Esophagus (tissue), 2 donors: ENCODE measurements at regions not wholly inside any gene's neighbourhood (a gene's known extent, or its start where the extent isn't known, plus 50 kb on each side); places are given as distances from the start of the nearest gene placed in this dataset.

Experiments used
- H3K27ac ChIP-seq, 2 donors: one replicate each; pipeline ENCODE4 v1.5.1; 2013; ENCODE audit warnings: low read depth in 2 of 2, mild to moderate bottlenecking in 2 of 2, inconsistent platforms in 1 of 2, low read length in 1 of 2, moderate library complexity in 1 of 2
- H3K27me3 ChIP-seq, 2 donors: one replicate each; pipeline ENCODE4 v1.6.1; 2013; ENCODE audit warnings: low read length in 2 of 2, control low read depth in 1 of 2, mild to moderate bottlenecking in 1 of 2; ENCODE audit not compliant: insufficient read depth in 2 of 2, control insufficient read depth in 1 of 2
- H3K36me3 ChIP-seq, 2 donors: one replicate each; pipeline ENCODE4 v1.6.1; 2013; ENCODE audit warnings: low read length in 1 of 2; ENCODE audit not compliant: control insufficient read depth in 2 of 2, insufficient read depth in 2 of 2
- H3K4me1 ChIP-seq, 2 donors: one replicate each; pipeline ENCODE4 v1.6.1; 2013; ENCODE audit warnings: low read length in 1 of 2; ENCODE audit not compliant: control insufficient read depth in 2 of 2, insufficient read depth in 2 of 2
- H3K4me3 ChIP-seq, 2 donors: one replicate each; pipeline ENCODE4 v1.5.1; 2013; ENCODE audit warnings: low read length in 2 of 2, mild to moderate bottlenecking in 2 of 2, low read depth in 1 of 2, moderate library complexity in 1 of 2
- H3K9me3 ChIP-seq, 2 donors: one replicate each; pipeline ENCODE4 v1.6.1; 2013; ENCODE audit warnings: mild to moderate bottlenecking in 2 of 2, low read depth in 1 of 2, low read length in 1 of 2, moderate library complexity in 1 of 2; ENCODE audit not compliant: control insufficient read depth in 2 of 2, insufficient read depth in 1 of 2
- WGBS, 2 donors: extraction: QIAGEN DNeasy Blood & Tissue Kit; methylation state at CpG; one replicate each; pipeline ENCODE4 v1.1.7; 2013; 5-methylcytosine and 5-hydroxymethylcytosine counted together
- donor health status: healthy with polysubstance abuse.
- donor health status: Bipolar disorder and iron deficiency.

- Histone ChIP-seq H3K4me3 (no peak overlapping the region), H3K27ac (no peak overlapping the region)
- WGBS, 2 donors: 46 to 47% methylated on average over 4 of the region's 4 CpGs
These were observed 63.5 kb upstream of the SPATA13 start for GRCh38 chr13:24097064-24097463.

GRCh38 chr13:24097667-24098066 is 62.9 kb upstream of the SPATA13 start:
- H3K27me3 ChIP-seq: no peaks in the 10 kb centered on the region
- no peak overlapping the region for H3K27ac ChIP-seq
- H3K4me1 ChIP-seq: no peaks in the 10 kb centered on the region
- H3K9me3 ChIP-seq: no peaks in the 10 kb centered on the region
- WGBS, 2 donors: 75 to 79% methylated on average over 6 of the region's 6 CpGs
- H3K4me3 ChIP-seq: no peak overlapping the region
- H3K36me3 ChIP-seq: no peaks in the 10 kb centered on the region

More at GRCh38 chr13:24097064-24097463, 63.5 kb upstream of the SPATA13 start:
- no peaks in the 10 kb centered on the region for H3K27me3 ChIP-seq
- no peaks in the 10 kb centered on the region for H3K4me1 ChIP-seq
- no peaks in the 10 kb centered on the region for H3K9me3 ChIP-seq
- H3K36me3 ChIP-seq: no peaks in the 10 kb centered on the region

GRCh38 chr13:24099490-24099889 is 61.0 kb upstream of the SPATA13 start:
- H3K27me3 ChIP-seq: no peaks in the 10 kb centered on the region
- H3K27ac ChIP-seq: no peak overlapping the region
- H3K9me3 ChIP-seq: no peaks in the 10 kb centered on the region
- H3K4me1 ChIP-seq: no peaks in the 10 kb centered on the region
- H3K36me3 ChIP-seq: no peaks in the 10 kb centered on the region
- H3K4me3 ChIP-seq: no peak overlapping the region
- WGBS, 2 donors: 84 to 88% methylated on average over 5 of the region's 5 CpGs

- WGBS, 2 donors: 83 to 85% methylated on average over 3 of the region's 3 CpGs
- no peaks in the 10 kb centered on the region for H3K4me1 ChIP-seq
- no peak overlapping the region for H3K4me3 ChIP-seq
- no peak overlapping the region for H3K27ac ChIP-seq
- H3K27me3 ChIP-seq: no peaks in the 10 kb centered on the region
- no peaks in the 10 kb centered on the region for H3K36me3 ChIP-seq
- no peaks in the 10 kb centered on the region for H3K9me3 ChIP-seq
These were observed 60.3 kb upstream of the SPATA13 start for GRCh38 chr13:24100188-24100587.

- Histone ChIP-seq H3K27me3 (no peaks in the 10 kb centered on the region), H3K4me3 (no peak overlapping the region), H3K9me3 (no peaks in the 10 kb centered on the region), H3K36me3 (no peaks in the 10 kb centered on the region), H3K27ac (no peak overlapping the region), H3K4me1 (no peaks in the 10 kb centered on the region)
- WGBS, 2 donors: 42 to 53% methylated on average over 9 of the region's 9 CpGs
These were observed 56.6 kb upstream of the SPATA13 start for GRCh38 chr13:24103782-24104372.

GRCh38 chr13:24104723-24105122 is 55.8 kb upstream of the SPATA13 start:
- Histone ChIP-seq H3K36me3 (no peaks in the 10 kb centered on the region), H3K27me3 (no peaks in the 10 kb centered on the region), H3K4me1 (no peaks in the 10 kb centered on the region), H3K9me3 (no peaks in the 10 kb centered on the region), H3K4me3 (no peak overlapping the region), H3K27ac (no peak overlapping the region)
- WGBS, 2 donors: 58 to 75% methylated on average over 2 of the region's 2 CpGs

- Histone ChIP-seq H3K36me3 (no peaks in the 10 kb centered on the region), H3K27me3 (no peaks in the 10 kb centered on the region), H3K4me1 (no peaks in the 10 kb centered on the region), H3K9me3 (no peaks in the 10 kb centered on the region), H3K27ac (no peak overlapping the region), H3K4me3 (no peak overlapping the region)
- 60 to 68% methylated on average over 5 of the region's 5 CpGs for WGBS, 2 donors
These were observed 54.1 kb upstream of the SPATA13 start for GRCh38 chr13:24106429-24106828.

GRCh38 chr13:24107955-24108614 is 52.4 kb upstream of the SPATA13 start:
- H3K27me3 ChIP-seq: no peaks in the 10 kb centered on the region
- no peak overlapping the region for H3K27ac ChIP-seq
- H3K36me3 ChIP-seq: no peaks in the 10 kb centered on the region
- WGBS, 2 donors: 55 to 61% methylated on average over 16 of the region's 16 CpGs
- no peak overlapping the region for H3K4me3 ChIP-seq
- no peaks in the 10 kb centered on the region for H3K9me3 ChIP-seq
- H3K4me1 ChIP-seq: no peaks in the 10 kb centered on the region

- Histone ChIP-seq H3K36me3 (no peaks in the 10 kb centered on the region), H3K27me3 (no peaks in the 10 kb centered on the region), H3K4me3 (no peak overlapping the region), H3K4me1 (no peaks in the 10 kb centered on the region), H3K27ac (no peak overlapping the region), H3K9me3 (no peaks in the 10 kb centered on the region)
- 89 to 96% methylated on average over 7 of the region's 7 CpGs for WGBS, 2 donors
These were observed 51.9 kb upstream of the SPATA13 start for GRCh38 chr13:24108615-24108965.

- H3K4me3 ChIP-seq: no peak overlapping the region
- no peaks in the 10 kb centered on the region for H3K27me3 ChIP-seq
- no peaks in the 10 kb centered on the region for H3K9me3 ChIP-seq
- H3K27ac ChIP-seq: no peak overlapping the region
- no peaks in the 10 kb centered on the region for H3K4me1 ChIP-seq
- 58 to 62% methylated on average over 4 of the region's 4 CpGs for WGBS, 2 donors
- H3K36me3 ChIP-seq: no peaks in the 10 kb centered on the region
These were observed 50.5 kb upstream of the SPATA13 start for GRCh38 chr13:24110011-24110410.
